Renal cortex interstitium (tissue), 11 donors: ENCODE measurements at regions not wholly inside any gene's neighbourhood (a gene's known extent, or its start where the extent isn't known, plus 50 kb on each side); places are given as distances from the start of the nearest gene placed in this dataset.

Experiments
- DNase-seq, 11 donors: peaks; one replicate each; pipeline ENCODE4 v3.0.0-alpha.2; 2013; ENCODE audit warnings: low read depth in 9 of 11, low spot score in 4 of 11; ENCODE audit errors: extremely low read depth in 1 of 11

GRCh38 chr12:63090716-63091115, 60.3 kb downstream of the AVPR1A start:
- no peak for DNase-seq

- no peak for DNase-seq
Measured at GRCh38 chr12:63086149-63086915, 64.7 kb downstream of the AVPR1A start.

- no peak for DNase-seq
Measured at GRCh38 chr12:63085120-63085519, 65.9 kb downstream of the AVPR1A start.

GRCh38 chr12:63084501-63084900, 66.5 kb downstream of the AVPR1A start:
- DNase-seq, result no peak

- no peak for DNase-seq
Measured at GRCh38 chr12:63083046-63083445, 68.0 kb downstream of the AVPR1A start.

GRCh38 chr12:63079791-63080502, 71.1 kb downstream of the AVPR1A start:
- DNase-seq, result peak in 1 of 11 donors; percentile 36

GRCh38 chr12:63078906-63079305, 72.1 kb downstream of the AVPR1A start:
- DNase-seq, result peak in 1 of 11 donors; percentile 38

GRCh38 chr12:63075376-63076060, 75.5 kb downstream of the AVPR1A start:
- DNase-seq, result no peak

GRCh38 chr12:63070709-63071108, 80.3 kb downstream of the AVPR1A start:
- DNase-seq, result no peak

GRCh38 chr12:63069860-63070617, 81.0 kb downstream of the AVPR1A start:
- DNase-seq, result no peak

- peak in 7 of 11 donors; percentile 31 to 64 (median 50) for DNase-seq
Measured at GRCh38 chr12:63068857-63069442, 82.1 kb downstream of the AVPR1A start.

GRCh38 chr12:63066782-63067181, 84.2 kb downstream of the AVPR1A start:
- no peak for DNase-seq

GRCh38 chr12:63066136-63066535, 84.9 kb downstream of the AVPR1A start:
- no peak for DNase-seq

- DNase-seq, result no peak
Measured at GRCh38 chr12:63064080-63064479, 86.9 kb downstream of the AVPR1A start.

GRCh38 chr12:63056649-63057048, 94.4 kb downstream of the AVPR1A start:
- DNase-seq, result no peak

GRCh38 chr12:63052696-63053095, 98.3 kb downstream of the AVPR1A start:
- no peak for DNase-seq

GRCh38 chr12:63047146-63047545, 103.9 kb downstream of the AVPR1A start:
- DNase-seq, result no peak

GRCh38 chr12:63045020-63045860, 105.8 kb downstream of the AVPR1A start:
- no peak for DNase-seq
